HG03108 (cell line): ENCODE measurements at regions not wholly inside any gene's neighbourhood (a gene's known extent, or its start where the extent isn't known, plus 50 kb on each side); places are given as distances from the start of the nearest gene placed in this dataset.
"Not testable (repeated sequence)": the region's sequence is repeated elsewhere in the genome, so short reads cannot be mapped to it uniquely, and the experiment has no call there.

Source experiments
- ATAC-seq: cut with Tn5 transposase; IDR thresholded peaks from one replicate; pipeline ENCODE4 v1.9.1; 2021; ENCODE audit warnings: moderate library complexity; ENCODE audit not compliant: unreplicated experiment

DNA sequence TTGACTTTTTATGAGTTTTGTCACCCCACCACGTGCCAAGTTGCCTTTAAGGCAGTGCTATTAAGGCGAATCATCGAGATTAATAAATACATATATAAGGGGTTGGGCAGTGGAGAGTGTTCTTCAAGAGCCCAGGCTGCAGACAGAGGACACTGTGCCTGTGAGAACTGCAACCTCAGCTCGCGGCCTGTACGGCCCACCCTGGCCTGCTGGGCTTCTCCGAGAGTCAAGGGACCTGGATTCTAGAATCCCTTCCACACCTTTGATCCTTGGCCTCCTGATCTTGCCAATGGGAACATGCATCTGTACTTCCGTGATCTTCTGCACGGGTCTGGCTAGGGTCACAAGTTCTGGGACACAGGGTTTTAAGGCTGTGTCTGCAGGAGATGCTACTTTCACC is 54.5 kb downstream of the IRX5 start:
- ATAC-seq: no peak

GRCh38 chr16:54985668-54986067 is 55.0 kb downstream of the IRX5 start:
- no peak for ATAC-seq

GRCh38 chr16:54986409-54986808 is 55.7 kb downstream of the IRX5 start:
- ATAC-seq: no peak

- ATAC-seq: no peak
Observed at GRCh38 chr16:54987081-54987480, 56.4 kb downstream of the IRX5 start.

- ATAC-seq: no peak
Observed at GRCh38 chr16:54991525-54991924, 60.9 kb downstream of the IRX5 start.

- ATAC-seq: not testable (repeated sequence)
Observed at GRCh38 chr16:54991946-54992345, 61.3 kb downstream of the IRX5 start.

- ATAC-seq: no peak
Observed at GRCh38 chr16:54993106-54993895, 62.6 kb downstream of the IRX5 start.

DNA sequence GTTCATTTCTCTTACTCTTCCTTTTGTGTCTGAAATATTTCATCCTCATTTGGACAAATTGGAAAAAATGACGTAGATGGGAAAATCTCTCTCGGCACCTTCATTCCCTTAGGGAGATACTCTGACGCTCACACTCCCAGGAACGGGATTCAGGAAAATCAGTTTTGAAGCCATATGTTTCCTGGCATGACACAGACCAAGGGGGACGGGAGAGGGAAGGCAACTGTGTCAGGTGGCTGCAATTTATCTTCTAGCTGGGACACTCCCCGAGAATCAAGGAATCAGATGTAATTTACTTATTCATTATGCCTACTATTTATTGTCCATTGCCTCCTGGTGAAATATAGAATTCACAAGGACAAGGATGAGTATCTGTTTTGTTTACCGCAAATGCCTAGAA is 65.5 kb downstream of the IRX5 start:
- no peak for ATAC-seq

GRCh38 chr16:54998834-54999233 is 68.2 kb downstream of the IRX5 start:
- ATAC-seq: no peak

- ATAC-seq: no peak
Observed at GRCh38 chr16:54999481-54999880, 68.8 kb downstream of the IRX5 start.

- ATAC-seq: no peak
Observed at GRCh38 chr16:55000595-55000994, 69.9 kb downstream of the IRX5 start.

- ATAC-seq: no peak
Observed at GRCh38 chr16:55001931-55002330, 71.3 kb downstream of the IRX5 start.

DNA sequence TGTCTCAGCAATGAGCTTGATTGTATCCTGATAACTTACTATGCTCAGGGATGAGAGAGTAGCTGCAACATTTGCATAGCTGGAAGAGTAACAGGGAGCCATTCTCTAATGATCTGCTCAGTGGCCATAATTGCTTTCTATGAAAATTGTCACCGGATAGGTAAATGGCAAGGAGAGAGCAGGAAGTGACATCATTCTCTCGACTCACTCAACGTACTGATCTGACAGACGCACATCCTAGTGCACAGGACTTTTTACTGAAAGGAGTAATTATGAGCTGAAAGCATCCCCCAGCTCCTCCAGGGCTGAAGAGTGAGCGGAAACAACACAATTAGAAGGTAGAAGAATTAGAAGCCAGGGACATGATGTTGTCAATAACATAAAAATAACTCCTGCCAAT is 71.8 kb downstream of the IRX5 start:
- ATAC-seq: no peak

- ATAC-seq: no peak
Observed at GRCh38 chr16:55003306-55003705, 72.6 kb downstream of the IRX5 start.

DNA sequence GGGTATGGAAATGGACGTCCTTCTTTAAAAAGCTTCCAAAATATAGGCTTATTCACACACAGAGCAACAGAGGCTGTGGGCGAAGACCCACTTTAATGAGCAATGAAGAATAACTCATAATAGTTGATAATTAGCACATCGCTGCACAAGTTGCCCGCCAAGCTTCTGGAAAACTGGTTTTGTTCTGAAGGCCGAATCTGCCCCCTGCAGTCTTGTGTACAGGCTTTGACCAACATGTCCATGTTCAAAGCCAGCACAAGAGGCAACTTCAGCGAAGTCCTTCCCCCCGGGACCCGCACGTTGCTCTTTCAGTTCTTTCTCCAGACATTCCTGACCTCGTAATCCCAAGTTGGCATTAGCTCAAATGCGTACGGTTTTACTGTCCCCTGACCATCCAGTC is 73.3 kb downstream of the IRX5 start:
- no peak for ATAC-seq

DNA sequence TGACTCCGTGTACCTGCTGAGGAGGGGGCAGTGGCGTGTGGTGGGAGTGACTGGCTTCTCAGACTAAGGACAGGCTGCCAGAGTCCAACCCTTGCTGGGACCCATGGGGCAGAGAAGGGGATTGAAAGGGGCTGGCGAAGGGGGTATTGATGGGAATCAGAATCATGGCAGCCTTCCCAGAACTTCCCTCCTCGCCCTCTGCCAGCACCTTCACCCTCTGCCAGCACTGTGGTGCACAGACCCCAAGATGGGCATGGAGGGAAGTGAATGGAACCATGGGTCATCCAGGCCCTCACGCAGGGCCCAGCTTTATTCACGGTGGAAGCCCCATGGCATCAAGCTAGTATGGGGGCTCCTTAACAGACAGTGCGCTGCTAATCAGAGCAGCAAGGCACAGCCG is 76.8 kb downstream of the IRX5 start:
- no peak for ATAC-seq

DNA sequence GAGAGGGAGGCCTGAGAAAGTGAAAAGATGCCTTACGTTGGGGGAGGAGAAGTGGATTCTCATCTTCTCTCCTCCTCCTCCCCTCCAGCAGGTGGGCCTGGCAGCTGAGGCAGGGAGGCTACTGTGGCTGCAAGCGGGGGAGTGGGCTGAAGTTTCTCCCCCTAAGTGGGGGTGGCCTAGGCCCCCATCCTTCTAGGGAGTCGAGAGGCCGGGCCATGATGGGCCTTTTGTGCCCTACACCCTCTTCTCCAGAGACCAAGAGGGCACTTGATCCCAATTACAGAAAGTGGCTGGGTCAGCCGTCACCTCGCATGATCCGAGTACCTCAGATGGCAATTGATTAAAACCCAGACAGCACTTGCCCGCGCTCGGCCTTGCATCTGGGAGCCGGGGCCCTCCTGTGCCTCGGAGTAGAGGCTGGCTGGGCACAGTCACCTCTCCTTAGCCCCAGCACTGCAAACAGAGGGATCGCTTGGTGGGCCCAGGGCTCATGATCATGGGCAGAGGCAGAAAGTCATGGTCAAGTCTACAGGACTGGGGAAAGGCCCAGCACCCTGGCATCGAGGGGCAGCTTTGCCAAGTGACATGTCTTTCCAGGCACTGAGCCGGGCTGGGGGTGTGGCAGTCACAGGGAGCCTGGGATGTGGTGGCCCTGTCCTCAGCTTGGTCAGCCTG is 78.3 kb downstream of the IRX5 start:
- ATAC-seq: no peak

- no peak for ATAC-seq
Observed at GRCh38 chr16:55009581-55009980, 78.9 kb downstream of the IRX5 start.

GRCh38 chr16:55010492-55011160 is 80.0 kb downstream of the IRX5 start:
- no peak for ATAC-seq

DNA sequence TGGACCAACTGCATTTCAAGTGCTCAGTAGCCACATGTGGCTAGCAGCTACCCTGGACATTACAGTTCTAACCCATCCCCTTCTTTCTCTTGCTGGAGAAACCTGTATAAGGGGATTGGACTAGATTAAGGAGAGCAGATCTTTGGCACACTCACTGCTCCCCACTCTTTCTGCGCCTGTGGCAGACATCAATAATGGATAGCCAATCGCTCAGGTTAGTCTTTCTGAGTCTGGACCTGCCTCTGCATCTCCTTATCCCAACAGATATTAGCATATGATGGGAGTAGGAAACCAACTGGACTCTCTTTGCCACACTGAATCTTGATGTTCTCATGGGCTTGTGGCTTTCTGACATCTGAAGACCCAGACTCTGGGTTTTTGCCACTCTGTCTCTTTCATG is 81.7 kb downstream of the IRX5 start:
- ATAC-seq: no peak

GRCh38 chr16:55012793-55013192 is 82.1 kb downstream of the IRX5 start:
- ATAC-seq: no peak

- ATAC-seq: no peak
Observed at GRCh38 chr16:55014022-55014421, 83.4 kb downstream of the IRX5 start.
